GM23248 (cell line): ENCODE measurements at regions not wholly inside any gene's neighbourhood (a gene's known extent, or its start where the extent isn't known, plus 50 kb on each side); places are given as distances from the start of the nearest gene placed in this dataset.

Experiments used
- EZH2 ChIP-seq: fragments of 200-600 bp; sonication (generic); IDR thresholded peaks from 2 replicates; pipeline ENCODE4 v1.6.1; 2018; ENCODE audit warnings: antibody characterized with exemption, mild to moderate bottlenecking; ENCODE audit not compliant: insufficient read depth, poor library complexity, severe bottlenecking
- EZH2phosphoT487 ChIP-seq: fragments of 200-600 bp; sonication (generic); IDR thresholded peaks from 2 replicates; pipeline ENCODE4 v1.6.1; 2018; ENCODE audit warnings: antibody characterized with exemption, moderate library complexity, mild to moderate bottlenecking, low read depth; ENCODE audit not compliant: insufficient read depth

DNA sequence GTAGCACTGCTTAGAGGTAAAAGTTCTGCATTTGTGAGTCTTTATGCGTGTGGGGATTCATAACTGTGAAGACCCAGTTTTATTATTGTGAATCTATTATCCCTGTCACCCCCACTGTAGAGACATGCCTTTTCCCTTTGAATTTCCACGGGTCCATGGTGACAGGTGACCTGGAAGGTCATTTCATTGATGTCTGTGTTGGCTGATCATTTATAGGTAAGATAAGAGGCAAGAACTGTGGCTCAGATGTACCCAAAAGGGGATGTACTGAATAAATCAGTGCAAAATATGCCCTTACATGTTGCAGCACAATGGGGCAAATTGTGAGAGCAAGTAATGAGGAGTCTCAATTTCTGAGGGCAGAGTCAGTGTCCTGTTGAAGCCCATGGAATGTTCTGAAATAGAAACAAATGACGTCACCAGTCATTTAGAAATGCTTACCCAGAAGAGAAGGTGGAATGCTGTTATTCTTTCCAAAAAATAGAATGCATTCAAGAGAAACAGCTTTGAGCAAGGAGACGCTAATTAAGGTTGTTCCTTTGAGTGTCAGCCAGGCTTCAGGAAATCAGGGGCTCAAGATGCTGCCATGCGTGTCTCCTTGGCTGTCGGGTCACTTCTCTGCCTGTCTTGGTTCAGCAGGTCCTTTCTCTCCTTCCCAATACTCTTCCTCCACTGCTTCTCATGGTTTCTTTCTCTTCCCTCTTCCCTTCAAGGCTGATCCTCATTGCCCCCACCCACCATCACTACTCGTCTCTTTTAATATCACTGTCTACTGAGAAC, 118.7 kb upstream of the E2F8 start:
- no peak for TF ChIP-seq EZH2phosphoT487
- TF ChIP-seq EZH2, result no peak
